ENCODE measurements at regions not wholly inside any gene's neighbourhood (a gene's known extent, or its start where the extent isn't known, plus 50 kb on each side); places are given as distances from the start of the nearest gene placed in this dataset.

GRCh38 chr13:99709134-99709533 lies 207.9 kb downstream of the TM9SF2 start (continued):
- TF ChIP-seq ZNF532 (CRISPR knock-in tag; IDR thresholded peaks at IDR 0.05; ENCODE audit: borderline replicate concordance) (no peak), EMX1 (CRISPR knock-in tag; IDR thresholded peaks at IDR 0.05) (no peak)

- Mint-ChIP-seq H3K9me3 (no peaks in the 10 kb centered on the region), H3K4me1 (peaks cover 68% of the 10 kb centered on the region), H3K27ac (peak overlapping the region; percentile 97), H3K36me3 (0 out of 2 replicates have a peak, but pooled peaks cover 3% of the 10 kb centered on the region), H3K4me3 (peak overlapping the region; percentile 9), H3K27me3 (ENCODE audit: low read depth) (no peaks in the 10 kb centered on the region)
- no peak for DNase-seq (ENCODE audit: low spot score)
- ChIA-PET CTCF (interaction anchor here (3.0 kb wide), 1 partner anchor 17 kb away, joined by 35 read pairs; no protein-coding TSS in a partner anchor), POLR2A (interaction anchor here (1.1 to 4.0 kb wide), 2 partner anchors 17 to 276 kb away, joined by 5 to 26 read pairs; no protein-coding TSS in a partner anchor)
- ATAC-seq: no peak
- TF ChIP-seq NFATC4 (CRISPR knock-in tag; IDR thresholded peaks at IDR 0.05) (no peak), SMAD3 (CRISPR knock-in tag; IDR thresholded peaks at IDR 0.05; ENCODE audit: borderline replicate concordance) (no peak), ZBTB21 (CRISPR knock-in tag; IDR thresholded peaks at IDR 0.05; ENCODE audit: borderline replicate concordance) (no peak), E2F1 (CRISPR knock-in tag; IDR thresholded peaks at IDR 0.05) (no peak), ATF3 (CRISPR knock-in tag; conservative IDR thresholded peaks at IDR 0.05) (no peak), ELF4 (CRISPR knock-in tag; IDR thresholded peaks at IDR 0.05; ENCODE audit: low read depth) (no peak), ERG (CRISPR knock-in tag; IDR thresholded peaks at IDR 0.05) (no peak), ZNF416 (CRISPR knock-in tag; IDR thresholded peaks at IDR 0.05) (no peak), HMGA2 (CRISPR knock-in tag; IDR thresholded peaks at IDR 0.05) (no peak)
Measured at GRCh38 chr13:99704390-99704789, 203.1 kb downstream of the TM9SF2 start.

- ATAC-seq (peak; percentile 8; the same call in 1 of the 2 replicates), DNase-seq (ENCODE audit: low spot score) (no peak)
- Mint-ChIP-seq H3K4me3 (peak overlapping the region; percentile 22; the same call in 1 of the 2 replicates), H3K27ac (peak overlapping the region; percentile 97), H3K9me3 (no peaks in the 10 kb centered on the region), H3K36me3 (0 out of 2 replicates have a peak, but pooled peaks cover 3% of the 10 kb centered on the region), H3K27me3 (ENCODE audit: low read depth) (no peaks in the 10 kb centered on the region), H3K4me1 (peaks cover 64% of the 10 kb centered on the region)
- ChIA-PET CTCF (interaction anchor here (1.0 to 3.0 kb wide), 8 partner anchors 16 to 287 kb away, joined by 3 to 35 read pairs (median 5); no protein-coding TSS in a partner anchor), POLR2A (interaction anchor here (1.1 to 4.0 kb wide), 4 partner anchors 12 to 277 kb away, joined by 5 to 26 read pairs (median 8); no protein-coding TSS in a partner anchor)
- no peak for TF ChIP-seq ELF4 (CRISPR knock-in tag; IDR thresholded peaks at IDR 0.05; ENCODE audit: low read depth)
Measured at GRCh38 chr13:99703908-99704307, 202.6 kb downstream of the TM9SF2 start.

GRCh38 chr13:99702687-99703319 lies 201.5 kb downstream of the TM9SF2 start:
- POLR2A ChIA-PET: interaction anchor here (0.6 to 4.0 kb wide), 9 partner anchors 9 to 1056 kb away, joined by 3 to 26 read pairs (median 5); no protein-coding TSS in a partner anchor
- Mint-ChIP-seq H3K36me3 (0 out of 2 replicates have a peak, but pooled peaks cover 3% of the 10 kb centered on the region), H3K27ac (peak overlapping the region; percentile 97), H3K27me3 (ENCODE audit: low read depth) (no peaks in the 10 kb centered on the region), H3K9me3 (no peaks in the 10 kb centered on the region), H3K4me1 (peaks cover 68% of the 10 kb centered on the region), H3K4me3 (peak overlapping the region; percentile 27; the same call in 1 of the 2 replicates)
- CTCF ChIA-PET: interaction anchor here (0.6 to 3.0 kb wide), 22 partner anchors 12 to 289 kb away, joined by 3 to 35 read pairs (median 3); no protein-coding TSS in a partner anchor
- DNase-seq (ENCODE audit: low spot score) (peak; percentile 38), ATAC-seq (peak; percentile 61)
- no peak for TF ChIP-seq ATF3 (CRISPR knock-in tag; conservative IDR thresholded peaks at IDR 0.05)
- 0 out of 2 replicates have a peak, but pooled peaks have one; percentile 23 for TF ChIP-seq USF1 (CRISPR knock-in tag; IDR thresholded peaks at IDR 0.05)
- TF ChIP-seq ARID4B (CRISPR knock-in tag; IDR thresholded peaks at IDR 0.05; ENCODE audit: borderline replicate concordance): no peak
